SH-SY5Y (cell line): ENCODE measurements at regions not wholly inside any gene's neighbourhood (a gene's known extent, or its start where the extent isn't known, plus 50 kb on each side); places are given as distances from the start of the nearest gene placed in this dataset.

Experiments
- GATA2 ChIP-seq: IDR thresholded peaks from 2 replicates; pipeline ENCODE4 v1.6.1; 2011; ENCODE audit warnings: mild to moderate bottlenecking, low read depth, low read length
- GATA3 ChIP-seq: IDR thresholded peaks from 2 replicates; pipeline ENCODE4 v1.6.1; 2011; ENCODE audit warnings: low read depth, mild to moderate bottlenecking, low read length, moderate library complexity

DNA sequence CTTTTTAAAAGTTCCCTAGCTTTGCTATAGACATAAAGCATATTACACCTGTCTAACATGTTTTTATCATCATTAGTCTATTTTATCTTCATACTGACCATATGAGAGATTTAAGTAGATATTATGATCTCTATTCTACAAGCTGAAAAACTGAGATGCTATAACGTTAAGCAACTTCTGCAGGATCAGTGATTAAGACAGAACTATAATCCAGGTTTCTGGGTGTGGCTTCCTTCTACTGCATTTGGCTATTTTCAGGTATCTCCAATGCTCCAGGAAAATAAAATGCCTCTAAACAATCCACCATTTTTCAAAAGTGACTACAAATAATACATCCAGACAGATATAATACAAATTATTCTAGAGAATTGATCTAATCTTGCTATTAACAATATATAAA, 53.4 kb downstream of the RGS2 start:
- TF ChIP-seq GATA2 = no peak
- no peak for TF ChIP-seq GATA3

DNA sequence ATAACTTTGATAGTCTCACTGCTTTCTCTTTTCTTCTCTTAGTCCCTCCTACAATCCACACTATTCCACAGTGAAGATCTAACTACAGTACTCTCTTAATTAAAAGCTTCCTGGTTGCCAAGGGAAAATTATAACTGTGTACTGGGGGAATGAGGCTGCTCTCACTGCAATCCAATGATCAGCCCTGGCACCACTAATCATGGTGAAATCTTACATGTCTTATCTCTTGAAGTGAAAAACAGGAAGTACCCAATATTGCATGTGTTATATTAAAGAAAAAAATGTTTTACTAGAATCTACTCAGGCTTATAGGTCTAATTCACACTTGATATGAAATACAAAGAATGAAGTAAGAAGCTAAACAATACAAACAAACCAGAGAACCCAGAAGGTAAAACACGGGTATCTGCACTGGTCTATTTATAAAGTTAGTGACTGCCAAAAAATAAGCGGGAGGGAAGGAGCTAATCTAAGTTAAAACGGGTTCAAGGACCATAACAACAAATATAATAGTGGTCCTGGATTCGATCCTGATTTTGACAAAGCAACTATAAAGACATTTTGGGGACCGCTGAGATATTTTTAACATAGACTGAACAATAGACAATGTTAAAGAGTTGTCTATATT, 57.5 kb downstream of the RGS2 start:
- no peak for TF ChIP-seq GATA2

DNA sequence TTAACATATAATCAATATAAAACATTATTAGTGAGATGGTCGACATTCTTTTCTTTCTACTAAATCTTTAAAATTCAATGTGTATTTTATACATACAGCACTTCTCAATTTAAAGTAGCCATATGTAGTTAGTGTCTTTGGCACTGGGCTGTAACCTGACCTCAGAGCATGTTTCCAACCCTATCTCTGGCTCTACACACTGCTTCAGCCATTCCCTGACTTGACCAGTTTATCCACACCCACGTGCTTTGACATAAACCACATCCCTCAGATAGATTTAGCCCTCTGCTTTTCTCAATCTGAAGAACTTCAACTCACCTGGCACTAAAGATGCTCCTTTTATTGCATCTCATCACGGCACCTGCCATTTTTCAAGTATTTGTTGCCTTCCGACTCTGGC, 58.3 kb downstream of the RGS2 start:
- TF ChIP-seq GATA3 = no peak
- no peak for TF ChIP-seq GATA2

DNA sequence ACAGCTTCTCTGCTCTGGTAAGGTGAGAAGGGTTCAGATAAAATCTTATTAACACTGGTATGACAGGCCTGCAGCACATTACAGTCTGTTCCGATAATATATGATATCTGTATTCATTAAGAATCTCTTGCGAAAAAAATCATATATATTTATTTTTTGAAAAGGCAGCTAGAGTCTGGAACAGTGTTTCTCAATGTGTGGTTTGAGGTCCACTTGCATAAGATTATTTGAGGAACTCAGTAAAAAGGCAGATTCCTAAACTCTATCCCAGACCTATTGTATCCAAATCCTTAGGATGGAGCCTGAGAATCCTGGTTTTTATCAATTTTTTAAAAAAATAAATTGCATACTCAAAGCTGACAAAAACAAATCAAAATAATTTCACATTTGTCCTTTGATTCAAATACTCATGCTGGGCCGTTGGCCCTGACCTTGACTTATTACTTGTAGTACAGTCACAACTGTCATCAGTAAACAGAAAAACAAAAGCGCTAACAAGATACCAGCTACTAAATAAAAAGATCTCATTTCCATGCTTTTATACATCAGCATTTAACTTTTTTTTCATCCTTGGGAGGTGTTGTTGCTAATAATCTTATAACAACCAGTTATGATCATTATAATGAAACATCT, 60.6 kb downstream of the RGS2 start:
- TF ChIP-seq GATA2 (no peak), GATA3 (no peak)

DNA sequence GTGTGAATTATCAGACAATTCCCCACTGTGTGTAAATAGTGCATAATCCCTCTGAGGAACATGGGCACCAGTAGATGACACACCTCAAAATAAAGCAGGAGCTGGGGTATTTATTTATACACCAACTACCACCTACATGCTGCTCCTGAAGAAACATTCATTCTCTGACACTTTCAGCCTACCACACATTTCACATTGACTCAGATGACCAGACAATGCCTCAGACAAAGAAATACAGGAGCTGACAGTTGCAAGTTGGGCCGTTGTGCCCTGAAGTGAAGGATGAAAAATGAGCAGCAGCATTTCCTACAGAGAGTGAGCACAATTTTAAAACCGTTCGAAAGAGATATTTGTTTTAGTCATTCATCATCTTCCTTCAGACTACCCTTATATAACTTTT, 63.2 kb downstream of the RGS2 start:
- no peak for TF ChIP-seq GATA3
- no peak for TF ChIP-seq GATA2

DNA sequence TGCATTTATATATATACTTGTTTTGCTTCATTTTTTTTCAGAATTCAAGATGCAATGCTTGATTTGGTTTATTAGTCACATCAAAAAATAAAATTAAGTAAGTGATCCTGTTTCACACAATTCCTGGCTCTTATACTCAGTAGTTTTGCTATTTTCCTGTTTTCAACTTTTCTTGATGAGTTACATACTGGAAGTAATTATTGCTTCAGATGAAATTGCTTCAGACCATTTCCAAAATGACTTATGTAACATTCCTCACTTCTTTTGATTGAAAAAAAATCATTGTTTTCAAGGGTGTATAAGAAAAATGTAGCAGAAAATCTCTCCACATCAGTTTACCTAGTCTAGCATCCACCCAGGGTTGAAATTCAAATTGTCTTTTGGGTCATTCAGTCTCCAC, 65.0 kb downstream of the RGS2 start:
- TF ChIP-seq GATA3 (no peak), GATA2 (no peak)

DNA sequence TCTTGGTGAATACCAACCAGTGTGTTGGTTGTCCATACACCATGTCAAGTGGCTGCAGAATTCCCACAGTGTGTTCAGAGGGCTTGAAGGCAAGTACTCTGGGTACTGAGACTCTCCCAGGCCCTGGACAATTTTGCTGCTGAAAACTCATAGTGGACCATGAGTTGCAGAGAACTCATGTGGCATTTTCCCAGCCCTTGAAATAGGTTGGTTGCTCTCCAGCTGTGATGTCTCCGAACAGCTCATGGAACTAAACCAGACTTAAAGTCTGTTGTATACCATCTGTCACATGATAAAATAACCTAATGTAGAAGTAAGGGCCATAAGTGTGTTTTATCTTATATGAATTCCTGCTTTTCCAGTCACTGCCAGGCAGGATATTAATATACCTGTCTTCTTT, 67.8 kb downstream of the RGS2 start:
- no peak for TF ChIP-seq GATA2
- TF ChIP-seq GATA3 = no peak

DNA sequence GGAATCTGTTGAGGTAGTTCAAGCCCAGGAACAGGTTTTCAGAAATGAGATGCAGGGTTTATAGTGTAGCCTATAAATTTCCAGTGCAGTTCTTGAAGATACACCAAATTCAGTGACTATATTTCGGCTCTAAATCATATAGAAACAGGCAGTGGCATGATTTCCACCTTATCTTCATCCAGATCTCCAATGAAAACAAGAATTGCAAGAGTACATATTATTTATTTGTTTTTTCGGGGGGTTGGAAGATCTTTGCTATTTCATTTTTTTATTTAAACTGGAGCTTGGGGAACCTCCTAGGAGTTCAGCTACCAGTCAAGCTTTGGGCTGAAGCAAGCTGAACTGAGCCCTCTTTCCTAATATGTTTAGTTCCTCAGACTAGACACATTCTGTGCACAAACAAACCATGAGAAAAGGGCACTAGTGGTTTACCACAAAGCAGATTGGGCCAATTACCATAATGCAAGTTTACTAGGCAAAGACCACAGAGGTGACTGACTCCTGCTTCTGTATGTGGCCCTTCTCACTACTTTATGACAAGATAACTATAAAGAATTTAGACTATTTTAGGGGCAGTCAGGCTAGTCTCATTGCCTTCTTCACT, 68.5 kb downstream of the RGS2 start:
- TF ChIP-seq GATA2 = peak; percentile 55; the same call in 1 of the 2 replicates
- peak; percentile 72 for TF ChIP-seq GATA3

DNA sequence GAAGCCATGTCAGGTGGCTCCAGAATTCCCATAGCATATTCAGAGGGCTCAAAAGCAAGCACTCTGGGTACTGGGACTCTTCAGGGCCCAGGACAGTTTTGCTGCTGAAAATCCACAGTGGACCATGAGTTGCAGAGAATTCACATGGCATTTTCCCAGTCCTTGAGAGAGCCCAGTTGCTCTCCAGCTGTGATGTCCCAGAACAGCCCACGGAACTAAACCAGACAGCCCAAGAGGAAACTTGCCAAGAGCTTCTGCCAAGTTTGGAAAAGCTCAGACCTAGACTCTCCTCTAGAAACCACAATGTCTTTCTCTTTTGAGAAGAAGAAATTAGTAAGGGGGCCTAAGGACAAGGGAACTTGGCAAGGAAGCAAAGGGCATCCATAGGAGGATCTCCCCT, 69.4 kb downstream of the RGS2 start:
- TF ChIP-seq GATA3 (no peak), GATA2 (no peak)

DNA sequence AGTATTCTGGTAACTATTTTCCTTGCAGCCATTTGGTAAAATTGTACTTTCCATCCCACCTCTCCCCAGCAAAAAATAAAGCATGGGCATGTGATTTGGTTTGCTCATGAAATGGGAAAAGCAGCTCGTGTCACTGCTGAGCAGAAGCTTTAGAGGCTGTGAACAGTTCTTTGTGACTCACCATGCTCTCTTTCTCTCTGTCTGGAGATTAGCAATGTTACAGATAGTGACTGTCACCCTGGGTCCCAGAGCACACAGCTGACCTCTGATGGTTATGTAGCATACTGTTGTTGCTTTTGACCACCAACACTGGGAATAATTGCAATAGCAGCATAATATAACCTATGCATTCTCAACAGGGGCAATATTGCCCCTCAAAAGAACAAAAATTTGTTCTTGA, 70.6 kb downstream of the RGS2 start:
- TF ChIP-seq GATA2 (no peak), GATA3 (no peak)

DNA sequence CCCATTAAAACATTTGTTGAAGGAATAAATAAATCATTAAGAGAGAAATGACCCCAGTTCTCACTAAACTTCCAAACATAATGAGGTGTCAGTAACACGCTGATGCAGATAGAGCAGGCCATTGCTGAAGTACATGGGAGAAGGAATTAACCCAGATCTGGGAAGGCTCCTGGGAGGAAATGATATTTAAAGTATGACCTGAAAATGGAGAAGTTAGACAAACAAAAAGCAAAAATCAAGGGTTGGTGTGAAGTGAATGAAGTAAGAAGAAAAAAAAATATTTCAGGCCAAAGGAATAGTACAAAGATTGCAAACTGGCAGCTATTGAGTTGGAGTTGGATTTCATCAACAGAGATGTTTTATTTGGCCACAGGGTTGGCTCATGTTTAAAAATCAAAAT, 71.4 kb downstream of the RGS2 start:
- TF ChIP-seq GATA2 (no peak), GATA3 (no peak)

DNA sequence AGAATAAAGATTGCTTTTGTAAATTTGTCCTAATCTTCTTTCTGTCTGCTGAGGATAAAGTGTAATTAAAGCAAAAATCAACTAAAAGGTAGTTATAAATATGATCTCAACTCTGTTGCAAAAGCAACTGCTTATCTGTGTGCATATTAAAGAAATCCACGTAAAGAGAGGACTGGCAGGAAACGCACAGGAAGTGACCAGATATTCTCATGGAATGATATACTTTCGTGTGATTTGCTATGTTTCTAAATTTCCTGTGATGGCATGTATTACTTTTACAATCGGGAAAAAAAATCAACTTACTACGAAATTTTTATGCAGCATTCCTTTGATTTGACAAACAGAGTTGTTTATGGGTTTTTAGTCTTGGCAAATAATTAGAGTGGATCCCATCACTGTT, 75.4 kb downstream of the RGS2 start:
- TF ChIP-seq GATA3 = no peak
- no peak for TF ChIP-seq GATA2

DNA sequence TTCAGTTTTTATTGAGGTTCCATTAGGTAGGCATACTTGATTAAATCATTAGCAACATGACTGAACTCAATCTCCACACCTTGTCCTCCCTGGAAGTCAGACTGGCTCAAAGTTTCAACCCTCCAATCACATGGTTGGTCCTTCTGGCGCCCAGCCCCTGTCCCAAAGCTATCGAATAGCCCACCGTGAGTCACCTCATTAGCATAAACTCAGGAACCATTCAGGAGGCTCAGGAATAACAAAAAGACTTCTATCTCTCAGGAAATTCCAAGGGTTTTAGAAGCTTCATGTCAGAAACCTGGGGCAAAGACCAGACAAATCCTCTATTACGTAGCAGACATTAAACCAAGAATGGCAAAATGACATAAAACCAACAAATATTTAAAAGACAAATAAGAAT, 78.6 kb downstream of the RGS2 start:
- TF ChIP-seq GATA2 = no peak
- TF ChIP-seq GATA3 = no peak

DNA sequence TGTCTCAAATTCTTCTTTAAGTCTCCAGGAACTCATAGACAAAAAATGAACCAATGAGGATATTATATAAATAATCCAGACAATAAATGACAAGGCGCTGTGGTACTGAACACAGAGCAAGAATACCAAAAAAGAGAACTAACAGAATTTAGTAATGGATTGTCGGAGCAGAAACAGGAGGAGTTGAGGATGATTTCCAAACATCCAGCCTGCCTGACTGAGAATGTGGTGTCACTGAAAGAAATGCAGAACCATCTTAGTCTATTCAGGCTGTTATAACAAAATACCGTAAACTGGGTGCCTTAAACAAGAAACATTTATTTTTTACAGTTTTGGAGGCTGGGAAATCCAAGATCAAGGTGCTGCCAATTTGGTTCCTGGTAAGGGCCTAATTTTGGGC, 79.7 kb downstream of the RGS2 start:
- TF ChIP-seq GATA2 (no peak), GATA3 (no peak)

DNA sequence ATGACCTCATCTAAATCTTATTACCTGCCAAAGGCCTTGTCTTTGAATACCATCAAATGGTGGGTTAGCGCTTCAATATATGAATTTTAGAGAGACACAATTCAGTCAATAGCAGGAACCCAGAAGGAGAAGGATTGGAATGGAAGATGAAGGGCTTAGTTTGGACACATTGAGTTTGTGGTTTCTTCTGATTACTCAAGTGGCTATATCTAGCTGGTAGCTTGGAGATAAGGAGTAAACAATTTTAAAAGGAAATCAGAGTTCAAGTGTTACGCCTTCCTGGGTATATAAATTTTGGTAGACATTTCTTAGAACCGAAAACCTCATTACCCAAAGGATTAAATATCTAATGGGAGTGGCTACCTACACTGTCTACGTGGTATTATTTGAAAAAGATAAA, 80.2 kb downstream of the RGS2 start:
- TF ChIP-seq GATA3 = no peak

DNA sequence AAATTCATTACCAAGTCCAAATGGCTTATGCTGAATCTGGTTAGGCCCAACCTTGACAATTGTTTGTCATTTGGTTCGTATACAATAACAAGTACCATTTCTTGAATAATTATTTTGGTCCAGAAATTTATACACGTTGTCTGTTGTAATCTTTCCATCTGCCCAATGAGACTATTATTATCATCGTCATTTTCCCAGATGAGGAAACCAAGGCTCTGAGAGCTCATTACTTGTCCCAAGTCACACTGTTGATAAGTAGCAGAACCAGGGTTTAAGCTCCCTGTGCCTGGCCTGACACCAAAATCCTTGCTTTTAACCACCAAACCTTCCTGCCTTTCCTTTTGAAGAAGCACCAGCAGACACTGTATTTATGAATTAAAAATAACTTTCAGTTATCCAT, 81.3 kb downstream of the RGS2 start:
- no peak for TF ChIP-seq GATA2
- TF ChIP-seq GATA3 = no peak

DNA sequence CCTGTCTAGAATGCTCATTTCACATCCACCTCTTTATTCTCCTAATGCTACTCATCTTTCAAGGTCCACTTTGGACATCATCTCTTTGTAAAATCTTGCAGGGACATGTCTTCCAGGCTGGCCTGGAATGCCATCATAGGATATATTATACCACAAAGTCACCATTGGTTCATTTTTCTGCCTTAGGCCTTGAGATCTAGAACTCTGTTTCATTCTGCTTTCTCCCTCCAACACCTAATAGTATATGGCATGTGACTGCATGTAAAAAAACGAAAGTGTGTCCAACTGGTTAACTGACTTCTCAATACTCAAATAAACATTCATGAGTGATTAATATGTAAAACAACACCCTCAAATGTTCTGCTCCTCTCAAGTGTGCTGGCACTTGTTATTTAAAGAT, 84.1 kb downstream of the RGS2 start:
- no peak for TF ChIP-seq GATA2
- TF ChIP-seq GATA3 = no peak
